ENCODE measurements at regions not wholly inside any gene's neighbourhood (a gene's known extent, or its start where the extent isn't known, plus 50 kb on each side); places are given as distances from the start of the nearest gene placed in this dataset.
A peak's percentile ranks its signal among the peaks of the same experiment; 100 is the strongest.

GRCh38 chr7:20963556-20964280, 177.0 kb upstream of the SP8 start:
- Histone ChIP-seq H3K27me3 (ENCODE audit: control insufficient read depth, insufficient read depth, low read length) (no peaks in the 10 kb centered on the region), H3K9me3 (ENCODE audit: control insufficient read depth, insufficient read depth, low read length) (no peaks in the 10 kb centered on the region), H3K27ac (ENCODE audit: low read depth, low read length) (no peak overlapping the region), H3K4me3 (ENCODE audit: low read depth, low read length) (no peak overlapping the region), H3K36me3 (ENCODE audit: control insufficient read depth, insufficient read depth, low read length) (no peaks in the 10 kb centered on the region), H3K4me1 (ENCODE audit: control insufficient read depth, insufficient read depth, low read length) (no peaks in the 10 kb centered on the region)
- WGBS (ENCODE audit: insufficient coverage): no CpG with 5 or more reads among the region's 3 CpGs
- no peak for DNase-seq (ENCODE audit: low read depth in 4 of 6, low spot score in 6 of 6)

DNA sequence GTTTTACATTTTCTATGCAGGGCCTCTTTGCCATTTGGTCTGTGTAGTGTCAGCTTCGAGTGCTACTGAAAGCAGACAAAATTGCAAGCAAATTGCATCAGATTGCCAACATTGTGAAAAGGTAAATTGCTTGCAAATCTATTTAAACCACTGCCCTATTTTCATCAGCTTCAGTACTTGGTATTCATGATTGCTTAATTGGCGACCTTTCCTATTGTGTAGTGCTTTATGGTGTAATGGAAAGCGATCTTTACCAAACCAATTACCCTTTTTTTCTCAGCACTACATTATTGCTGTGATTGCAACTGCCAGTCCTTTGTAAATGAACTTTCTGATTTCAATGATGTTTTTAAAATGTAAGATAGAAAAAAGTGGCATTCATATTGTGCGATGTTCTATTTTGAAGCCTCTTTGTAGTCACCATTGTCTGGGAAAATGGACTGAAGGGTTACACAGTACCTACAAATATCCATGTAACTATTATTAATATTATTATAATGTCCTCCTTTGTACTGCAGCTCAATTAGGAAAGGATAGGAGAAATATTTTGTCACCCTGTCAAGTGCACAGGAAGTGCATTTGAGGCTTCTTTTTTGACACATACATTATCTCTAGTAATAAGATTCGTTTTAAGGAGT, 177.7 kb upstream of the SP8 start:
- Histone ChIP-seq H3K36me3 (ENCODE audit: control insufficient read depth, insufficient read depth, low read length) (no peaks in the 10 kb centered on the region), H3K4me3 (ENCODE audit: low read depth, low read length) (no peak overlapping the region), H3K27ac (ENCODE audit: low read depth, low read length) (no peak overlapping the region), H3K4me1 (ENCODE audit: control insufficient read depth, insufficient read depth, low read length) (no peaks in the 10 kb centered on the region), H3K27me3 (ENCODE audit: control insufficient read depth, insufficient read depth, low read length) (no peaks in the 10 kb centered on the region), H3K9me3 (ENCODE audit: control insufficient read depth, insufficient read depth, low read length) (no peaks in the 10 kb centered on the region)
- peak in 2 of 6 donors; percentile 56 to 68 for DNase-seq (ENCODE audit: low read depth in 4 of 6, low spot score in 6 of 6)
- WGBS (ENCODE audit: insufficient coverage): 50% methylated on average over 1 of the region's 5 CpGs

DNA sequence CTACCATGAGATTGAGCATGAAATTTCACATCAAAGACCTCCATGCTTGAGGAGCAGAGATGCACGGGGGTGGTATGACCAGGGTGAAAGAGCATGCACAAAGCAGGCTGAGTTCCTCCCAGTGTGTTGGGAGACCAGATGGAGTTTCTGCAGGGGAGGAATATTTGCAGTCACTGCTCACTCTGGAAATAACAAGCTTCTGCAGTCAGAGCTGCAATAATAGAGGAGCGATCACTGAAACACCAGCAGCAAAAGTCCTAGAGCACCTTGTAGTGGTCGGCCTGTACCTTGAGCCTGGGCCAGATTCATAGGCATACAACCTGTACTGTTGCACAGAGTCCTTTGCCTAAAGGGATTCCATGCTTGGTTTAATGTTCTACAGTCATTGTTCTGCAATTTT, 184.5 kb upstream of the SP8 start:
- no peaks in the 10 kb centered on the region for H3K36me3 ChIP-seq (ENCODE audit: control insufficient read depth, insufficient read depth, low read length)
- 44% methylated on average over 3 of the region's 3 CpGs for WGBS (ENCODE audit: insufficient coverage)
- H3K27me3 ChIP-seq (ENCODE audit: control insufficient read depth, insufficient read depth, low read length): peaks cover 4% of the 10 kb centered on the region

GRCh38 chr7:20980232-20980631, 193.5 kb upstream of the SP8 start:
- no CpG with 5 or more reads among the region's 8 CpGs for WGBS (ENCODE audit: insufficient coverage)
- peak in 1 of 6 donors; percentile 32 for DNase-seq (ENCODE audit: low read depth in 4 of 6, low spot score in 6 of 6)
- H3K9me3 ChIP-seq (ENCODE audit: control insufficient read depth, insufficient read depth, low read length): no peaks in the 10 kb centered on the region
- H3K4me3 ChIP-seq (ENCODE audit: low read depth, low read length): no peak overlapping the region
- no peaks in the 10 kb centered on the region for H3K36me3 ChIP-seq (ENCODE audit: control insufficient read depth, insufficient read depth, low read length)
- no peaks in the 10 kb centered on the region for H3K4me1 ChIP-seq (ENCODE audit: control insufficient read depth, insufficient read depth, low read length)
- H3K27me3 ChIP-seq (ENCODE audit: control insufficient read depth, insufficient read depth, low read length): no peaks in the 10 kb centered on the region
- no peak overlapping the region for H3K27ac ChIP-seq (ENCODE audit: low read depth, low read length)

More for the DNA sequence above, 184.5 kb upstream of the SP8 start:
- Histone ChIP-seq H3K27ac (ENCODE audit: low read depth, low read length) (no peak overlapping the region), H3K4me1 (ENCODE audit: control insufficient read depth, insufficient read depth, low read length) (no peaks in the 10 kb centered on the region), H3K4me3 (ENCODE audit: low read depth, low read length) (no peak overlapping the region), H3K9me3 (ENCODE audit: control insufficient read depth, insufficient read depth, low read length) (no peaks in the 10 kb centered on the region)
- DNase-seq (ENCODE audit: low read depth in 4 of 6, low spot score in 6 of 6): peak in 1 of 6 donors; percentile 24

- Histone ChIP-seq H3K27ac (ENCODE audit: low read depth, low read length) (no peak overlapping the region), H3K4me3 (ENCODE audit: low read depth, low read length) (no peak overlapping the region), H3K4me1 (ENCODE audit: control insufficient read depth, insufficient read depth, low read length) (no peaks in the 10 kb centered on the region), H3K9me3 (ENCODE audit: control insufficient read depth, insufficient read depth, low read length) (no peaks in the 10 kb centered on the region), H3K36me3 (ENCODE audit: control insufficient read depth, insufficient read depth, low read length) (no peaks in the 10 kb centered on the region), H3K27me3 (ENCODE audit: control insufficient read depth, insufficient read depth, low read length) (peaks cover 2% of the 10 kb centered on the region)
- 53% methylated on average over 3 of the region's 7 CpGs for WGBS (ENCODE audit: insufficient coverage)
- peak in 1 of 6 donors; percentile 43 for DNase-seq (ENCODE audit: low read depth in 4 of 6, low spot score in 6 of 6)
Measured at GRCh38 chr7:20980668-20981264, 194.1 kb upstream of the SP8 start.

GRCh38 chr7:20988340-20988739, 201.7 kb upstream of the SP8 start:
- Histone ChIP-seq H3K9me3 (ENCODE audit: control insufficient read depth, insufficient read depth, low read length) (no peaks in the 10 kb centered on the region), H3K4me1 (ENCODE audit: control insufficient read depth, insufficient read depth, low read length) (no peaks in the 10 kb centered on the region), H3K36me3 (ENCODE audit: control insufficient read depth, insufficient read depth, low read length) (no peaks in the 10 kb centered on the region), H3K27me3 (ENCODE audit: control insufficient read depth, insufficient read depth, low read length) (peaks cover 2% of the 10 kb centered on the region), H3K27ac (ENCODE audit: low read depth, low read length) (no peak overlapping the region), H3K4me3 (ENCODE audit: low read depth, low read length) (no peak overlapping the region)
- DNase-seq (ENCODE audit: low read depth in 4 of 6, low spot score in 6 of 6): no peak
- WGBS (ENCODE audit: insufficient coverage): 43% methylated on average over 1 of the region's 3 CpGs

GRCh38 chr7:20991544-20991943, 204.9 kb upstream of the SP8 start:
- H3K36me3 ChIP-seq (ENCODE audit: control insufficient read depth, insufficient read depth, low read length): no peaks in the 10 kb centered on the region
- no peaks in the 10 kb centered on the region for H3K27me3 ChIP-seq (ENCODE audit: control insufficient read depth, insufficient read depth, low read length)
- no peak for DNase-seq (ENCODE audit: low read depth in 4 of 6, low spot score in 6 of 6)
- H3K4me1 ChIP-seq (ENCODE audit: control insufficient read depth, insufficient read depth, low read length): no peaks in the 10 kb centered on the region
- no peak overlapping the region for H3K27ac ChIP-seq (ENCODE audit: low read depth, low read length)
- H3K4me3 ChIP-seq (ENCODE audit: low read depth, low read length): no peak overlapping the region
- peaks cover 2% of the 10 kb centered on the region for H3K9me3 ChIP-seq (ENCODE audit: control insufficient read depth, insufficient read depth, low read length)

- Histone ChIP-seq H3K4me1 (ENCODE audit: control insufficient read depth, insufficient read depth, low read length) (no peaks in the 10 kb centered on the region), H3K27me3 (ENCODE audit: control insufficient read depth, insufficient read depth, low read length) (no peaks in the 10 kb centered on the region), H3K4me3 (ENCODE audit: low read depth, low read length) (no peak overlapping the region), H3K27ac (ENCODE audit: low read depth, low read length) (no peak overlapping the region), H3K9me3 (ENCODE audit: control insufficient read depth, insufficient read depth, low read length) (peaks cover 2% of the 10 kb centered on the region), H3K36me3 (ENCODE audit: control insufficient read depth, insufficient read depth, low read length) (no peaks in the 10 kb centered on the region)
- WGBS (ENCODE audit: insufficient coverage): no CpG with 5 or more reads among the region's 1 CpG
- DNase-seq (ENCODE audit: low read depth in 4 of 6, low spot score in 6 of 6): no peak
Measured at GRCh38 chr7:20993693-20994092, 207.0 kb upstream of the SP8 start.

DNA sequence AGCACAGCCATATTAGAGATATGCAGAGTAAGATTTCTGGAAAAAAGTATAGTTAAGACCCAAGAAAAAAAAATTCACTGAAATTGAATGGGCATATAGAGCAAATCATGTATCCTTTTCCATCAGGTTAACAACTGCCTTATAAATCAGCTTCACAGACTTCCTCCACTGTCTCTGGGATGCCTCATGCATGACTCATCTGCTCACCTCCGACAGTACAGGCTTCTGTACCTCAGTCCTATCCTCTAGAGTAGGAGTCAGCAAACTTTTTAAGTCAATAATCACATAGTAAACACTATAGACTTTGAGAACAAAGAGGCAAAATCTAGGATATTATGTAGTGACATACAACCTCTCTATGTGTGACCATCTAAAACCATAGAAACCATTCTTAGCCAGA, 211.6 kb upstream of the SP8 start:
- no CpG with 5 or more reads among the region's 1 CpG for WGBS (ENCODE audit: insufficient coverage)
- H3K4me3 ChIP-seq (ENCODE audit: low read depth, low read length): no peak overlapping the region
- DNase-seq (ENCODE audit: low read depth in 4 of 6, low spot score in 6 of 6): no peak

GRCh38 chr7:21011153-21011552, 224.5 kb upstream of the SP8 start:
- H3K4me1 ChIP-seq (ENCODE audit: control insufficient read depth, insufficient read depth, low read length): no peaks in the 10 kb centered on the region
- no peak overlapping the region for H3K27ac ChIP-seq (ENCODE audit: low read depth, low read length)
- no peaks in the 10 kb centered on the region for H3K9me3 ChIP-seq (ENCODE audit: control insufficient read depth, insufficient read depth, low read length)
- H3K36me3 ChIP-seq (ENCODE audit: control insufficient read depth, insufficient read depth, low read length): no peaks in the 10 kb centered on the region
- WGBS (ENCODE audit: insufficient coverage): 95% methylated on average over 2 of the region's 4 CpGs
- H3K4me3 ChIP-seq (ENCODE audit: low read depth, low read length): no peak overlapping the region
- no peaks in the 10 kb centered on the region for H3K27me3 ChIP-seq (ENCODE audit: control insufficient read depth, insufficient read depth, low read length)
- DNase-seq (ENCODE audit: low read depth in 4 of 6, low spot score in 6 of 6): no peak

More for the DNA sequence above, 211.6 kb upstream of the SP8 start:
- Histone ChIP-seq H3K36me3 (ENCODE audit: control insufficient read depth, insufficient read depth, low read length) (no peaks in the 10 kb centered on the region), H3K9me3 (ENCODE audit: control insufficient read depth, insufficient read depth, low read length) (peaks cover 2% of the 10 kb centered on the region), H3K4me1 (ENCODE audit: control insufficient read depth, insufficient read depth, low read length) (no peaks in the 10 kb centered on the region), H3K27me3 (ENCODE audit: control insufficient read depth, insufficient read depth, low read length) (no peaks in the 10 kb centered on the region), H3K27ac (ENCODE audit: low read depth, low read length) (no peak overlapping the region)

All from spinal cord (tissue), 9 donors.